Endothelial cell of umbilical vein (primary cell): ENCODE measurements at regions not wholly inside any gene's neighbourhood (a gene's known extent, or its start where the extent isn't known, plus 50 kb on each side); places are given as distances from the start of the nearest gene placed in this dataset.

ENCODE experiments used
- BruUV-seq: library from RNA; stranded (reverse); fragments of 400-500 nt; replicated peaks from 2 replicates; lab custom pipeline; 2021; lab: Mats Ljungman, UMichigan
- CTCF ChIA-PET: fragments of 300-600, 350-600 bp; sonication (Branson Sonifier 250); formaldehyde crosslinking; loops from one replicate; lab custom pipeline; 2021; ENCODE audit warnings: antibody characterized with exemption, inconsistent platforms; lab: Charles Lee
- POLR2A ChIA-PET: fragments of 300-600, 350-600 bp; sonication (Branson Sonifier 250); formaldehyde crosslinking; loops from one replicate; lab custom pipeline; 2021; ENCODE audit warnings: antibody characterized with exemption, inconsistent platforms; lab: Charles Lee
- DNase-seq: peaks from one replicate; pipeline ENCODE4 v3.0.0-alpha.2; 2011; ENCODE audit warnings: low read depth, low spot score
- FAIRE-seq: peaks from 2 replicates; lab custom pipeline; 2011; peaks lifted over from hg19 to GRCh38; lab: Jason Lieb, UNC
- H2AFZ ChIP-seq: 2 replicates; pipeline ENCODE4 v1.6.0; 2012; ENCODE audit warnings: low read depth, low read length, control low read depth, inconsistent platforms
- H3K27ac ChIP-seq: 2 replicates; pipeline ENCODE4 v1.5.1; 2011; ENCODE audit warnings: low read depth, mild to moderate bottlenecking, control low read depth, low read length, moderate library complexity; ENCODE audit not compliant: insufficient read depth
- H3K27me3 ChIP-seq, 2 experiments: 2 replicates each; pipeline versions ENCODE4 v1.6.0 to v1.6.1; 2011; ENCODE audit warnings: low read length in 2 of 2, mixed read lengths in 1 of 2; ENCODE audit not compliant: control insufficient read depth in 2 of 2, insufficient read depth in 2 of 2
- H3K36me3 ChIP-seq, 2 experiments: 2 replicates in 1 of 2; 3 replicates in 1 of 2; pipeline ENCODE4 v1.5.1; 2011; ENCODE audit warnings: low read length in 2 of 2, mild to moderate bottlenecking in 1 of 2, moderate library complexity in 1 of 2; ENCODE audit not compliant: control insufficient read depth in 2 of 2, insufficient read depth in 2 of 2; ENCODE audit errors: extremely low read depth in 1 of 2
- H3K4me1 ChIP-seq: 3 replicates; pipeline ENCODE4 v1.5.1; 2011; ENCODE audit warnings: mild to moderate bottlenecking, low read length; ENCODE audit not compliant: control insufficient read depth, insufficient read depth; ENCODE audit errors: extremely low read depth
- H3K4me2 ChIP-seq: 2 replicates; pipeline ENCODE4 v1.6.1; 2011; ENCODE audit warnings: low read length, control low read depth, mixed read lengths; ENCODE audit not compliant: insufficient read depth
- H3K4me3 ChIP-seq, 3 experiments: fragments of 200-600 bp in 1 of 3; sonication (generic), shearing (Covaris generic) in 1 of 3; replicated peaks in 1 of 3; 2 replicates each; pipeline ENCODE4 v1.5.1; 2011 to 2016; ENCODE audit warnings: control low read depth in 3 of 3, low read length in 3 of 3, mild to moderate bottlenecking in 2 of 3, inconsistent platforms in 1 of 3, low read depth in 1 of 3, moderate library complexity in 1 of 3; ENCODE audit not compliant: insufficient read depth in 1 of 3
- H3K79me2 ChIP-seq: 2 replicates; pipeline ENCODE4 v1.6.0; 2012; ENCODE audit warnings: low read length, inconsistent platforms; ENCODE audit not compliant: control insufficient read depth, insufficient read depth
- H3K9ac ChIP-seq: replicated peaks from 2 replicates; pipeline ENCODE3; 2011; ENCODE audit warnings: low read length, control low read depth; ENCODE audit not compliant: insufficient read depth; ENCODE audit errors: extremely low read depth
- H3K9me1 ChIP-seq: replicated peaks from 3 replicates; pipeline ENCODE4 v1.6.0; 2011; ENCODE audit warnings: mild to moderate bottlenecking, low read length; ENCODE audit not compliant: control insufficient read depth, insufficient read depth; ENCODE audit errors: extremely low read depth
- H3K9me3 ChIP-seq: replicated peaks from 2 replicates; pipeline ENCODE4 v1.5.1; 2012; ENCODE audit warnings: low read length, inconsistent platforms; ENCODE audit not compliant: control insufficient read depth, insufficient read depth
- H4K20me1 ChIP-seq: replicated peaks from 2 replicates; pipeline ENCODE3; 2011; ENCODE audit warnings: mild to moderate bottlenecking, low read length; ENCODE audit not compliant: control insufficient read depth, insufficient read depth; ENCODE audit errors: extremely low read depth
- CTCF ChIP-seq, 2 donors: IDR thresholded peaks; 1 replicate in 1 of 2; 2 replicates in 1 of 2; pipeline ENCODE4 v1.5.1; 2011; ENCODE audit warnings: low read length in 2 of 2, mild to moderate bottlenecking in 2 of 2, moderate library complexity in 2 of 2, control low read depth in 1 of 2, inconsistent platforms in 1 of 2, low read depth in 1 of 2; ENCODE audit not compliant: insufficient read depth in 1 of 2; ENCODE audit errors: extremely low read depth in 1 of 2
- EZH2 ChIP-seq: IDR thresholded peaks from 2 replicates; pipeline ENCODE4 v1.6.1; 2012; ENCODE audit warnings: borderline replicate concordance, low read depth, mild to moderate bottlenecking, moderate library complexity, low read length, inconsistent platforms; ENCODE audit not compliant: severe bottlenecking
- FOS ChIP-seq: IDR thresholded peaks from 2 replicates; pipeline ENCODE4 v1.6.1; 2011; ENCODE audit warnings: mild to moderate bottlenecking, low read length, moderate library complexity, borderline replicate concordance; ENCODE audit not compliant: insufficient read depth
- GATA2 ChIP-seq: IDR thresholded peaks from 2 replicates; pipeline ENCODE4 v1.7.0; 2011; ENCODE audit warnings: low read depth, mild to moderate bottlenecking, moderate library complexity, mixed read lengths, low read length; ENCODE audit not compliant: insufficient read length, insufficient read depth
- JUN ChIP-seq: IDR thresholded peaks from 2 replicates; pipeline ENCODE4 v1.6.1; 2011; ENCODE audit warnings: borderline replicate concordance, low read depth; ENCODE audit not compliant: insufficient read length, insufficient read depth
- MAX ChIP-seq: IDR thresholded peaks from 2 replicates; pipeline ENCODE4 v1.6.1; 2011; ENCODE audit not compliant: insufficient read depth, insufficient read length
- MYC ChIP-seq: IDR thresholded peaks from one replicate; pipeline ENCODE4 v1.6.1; 2011; ENCODE audit warnings: mild to moderate bottlenecking, low read depth, low read length
- POLR2A ChIP-seq: IDR thresholded peaks from 2 replicates; pipeline ENCODE4 v1.6.1; 2012; ENCODE audit warnings: low read depth, mild to moderate bottlenecking, control low read depth, low read length
- POLR2AphosphoS5 ChIP-seq: IDR thresholded peaks from 2 replicates; pipeline ENCODE4 v1.6.1; 2012; ENCODE audit warnings: low read depth, mild to moderate bottlenecking, control low read depth, low read length, moderate library complexity; ENCODE audit not compliant: insufficient read depth
- dilution Hi-C: fragments of 300-500 bp; cut with MboI; formaldehyde crosslinking; loops from one replicate; pipeline ENCODE4 v1.15.0; 2019; ENCODE audit warnings: low sequenced_read_pairs; ENCODE audit not compliant: extremely low pct_ligation_motif_present
- intact Hi-C: fragments of 100-400 bp; cut with micrococcal nuclease; formaldehyde crosslinking; loops from one replicate; pipeline ENCODE4 v1.10.0; 2022

- peaks cover 6% of the 10 kb centered on the region for H3K9me3 ChIP-seq
- H4K20me1 ChIP-seq, result no peaks in the 10 kb centered on the region
- ChIA-PET POLR2A (no interaction called here), CTCF (no interaction called here)
- no peaks in the 10 kb centered on the region for H3K9me1 ChIP-seq
- no peak for DNase-seq
- H3K4me3 ChIP-seq, result no peak overlapping the region
- H3K79me2 ChIP-seq, result no peaks in the 10 kb centered on the region
- FAIRE-seq, result no peak
- no peak for TF ChIP-seq MYC
- no peak for TF ChIP-seq EZH2
- TF ChIP-seq JUN, result no peak
- TF ChIP-seq FOS, result no peak
- intact Hi-C loops, result no loop called here
- H3K27me3 ChIP-seq, result no peaks in the 10 kb centered on the region
- no peak overlapping the region for H3K4me2 ChIP-seq
- no peak overlapping the region for H3K27ac ChIP-seq
- BruUV-seq, result no TSS peak
- no peaks in the 10 kb centered on the region for H3K36me3 ChIP-seq
- dilution Hi-C loops, result no loop called here
- no peaks in the 10 kb centered on the region for H3K4me1 ChIP-seq
- no peak overlapping the region for H3K9ac ChIP-seq
- no peak overlapping the region for H2AFZ ChIP-seq
Observed at GRCh38 chr6:141406761-141407160, 726.0 kb upstream of the GJE1 start.

- Histone ChIP-seq H3K9ac (no peak overlapping the region), H3K79me2 (no peaks in the 10 kb centered on the region), H3K9me3 (peaks cover 4% of the 10 kb centered on the region), H2AFZ (no peak overlapping the region), H3K27me3 (no peaks in the 10 kb centered on the region), H4K20me1 (no peaks in the 10 kb centered on the region), H3K9me1 (no peaks in the 10 kb centered on the region), H3K4me2 (no peak overlapping the region), H3K4me3 (no peak overlapping the region), H3K27ac (no peak overlapping the region), H3K4me1 (no peaks in the 10 kb centered on the region), H3K36me3 (no peaks in the 10 kb centered on the region)
- FAIRE-seq (no peak), DNase-seq (no peak)
- BruUV-seq, result no TSS peak
- dilution Hi-C loops (no loop called here), intact Hi-C loops (no loop called here)
- ChIA-PET POLR2A (no interaction called here), CTCF (no interaction called here)
- no peak for TF ChIP-seq POLR2AphosphoS5
- TF ChIP-seq MAX, result no peak
- TF ChIP-seq EZH2, result no peak
- no peak for TF ChIP-seq POLR2A
- no peak for TF ChIP-seq GATA2
- TF ChIP-seq JUN, result no peak
- no peak for TF ChIP-seq MYC
- TF ChIP-seq FOS, result no peak
- no peak for TF ChIP-seq CTCF (IDR thresholded peaks at IDR 0.05; ENCODE audit: extremely low read depth in 1 of 2, insufficient read depth in 1 of 2, low read depth in 1 of 2, low read length in 2 of 2)
Observed at GRCh38 chr6:141403827-141404226, 728.9 kb upstream of the GJE1 start.
